HepG2 (cell line): ENCODE measurements at regions not wholly inside any gene's neighbourhood (a gene's known extent, or its start where the extent isn't known, plus 50 kb on each side); places are given as distances from the start of the nearest gene placed in this dataset.

ENCODE experiments used
- ATAC-seq: fragments of 200-7000 bp; cut with Tn5 transposase; 3 replicates; pipeline ENCODE4 v1.9.1; 2020; ENCODE audit warnings: mild to moderate bottlenecking, moderate library complexity
- BruUV-seq: library from RNA; stranded (reverse); fragments of 400-500 nt; replicated peaks from 2 replicates; lab custom pipeline; 2021; lab: Mats Ljungman, UMichigan
- CTCF ChIA-PET: fragments of 300-600 bp; formaldehyde crosslinking; extraction: SDS; loops from one replicate; lab custom pipeline; 2021; ENCODE audit warnings: low total read pairs, inconsistent platforms, low intra/inter-chr PET ratio; lab: Yijun Ruan, JAX
- POLR2A ChIA-PET: fragments of 350-600 bp; sonication (Branson Sonifier 250); formaldehyde crosslinking; loops from one replicate; lab custom pipeline; 2020; ENCODE audit warnings: antibody characterized with exemption, inconsistent platforms; lab: Yijun Ruan, JAX
- DNase-seq: peaks from one replicate; pipeline ENCODE4 v3.0.0-alpha.2; 2015; ENCODE audit warnings: low spot score
- FAIRE-seq: peaks from 3 replicates; lab custom pipeline; 2011; peaks lifted over from hg19 to GRCh38; lab: Jason Lieb, UNC
- H2AFZ ChIP-seq: one replicate; pipeline ENCODE4 v1.6.1; 2011; ENCODE audit warnings: low read length, inconsistent platforms
- H3K27ac ChIP-seq: fragments of 300-600 bp; 3 replicates; pipeline ENCODE4 v1.8.0; 2011; ENCODE audit warnings: mixed run types, mild to moderate bottlenecking, mixed read lengths, low read length, inconsistent platforms; ENCODE audit not compliant: insufficient read depth; ENCODE audit errors: extremely low read length
- H3K27me3 ChIP-seq, 2 experiments: fragments of 200-600 bp in 1 of 2; 2 replicates in 1 of 2; 3 replicates in 1 of 2; pipeline versions ENCODE4 v1.6.0 to v1.8.0; 2011; ENCODE audit warnings: low read length in 2 of 2, mild to moderate bottlenecking in 2 of 2, moderate library complexity in 2 of 2, inconsistent platforms in 1 of 2; ENCODE audit not compliant: insufficient read depth in 2 of 2, control insufficient read depth in 1 of 2
- H3K36me3 ChIP-seq, 2 experiments: fragments of 200-600 bp in 1 of 2; replicated peaks in 1 of 2; 2 replicates in 1 of 2; 3 replicates in 1 of 2; pipeline versions ENCODE4 v1.5.1 to v1.8.0; 2011; ENCODE audit warnings: low read length in 2 of 2, inconsistent platforms in 1 of 2; ENCODE audit not compliant: insufficient read depth in 2 of 2, control insufficient read depth in 1 of 2
- H3K4me1 ChIP-seq: 2 replicates; pipeline ENCODE4 v1.5.1; 2012; ENCODE audit warnings: low read length, inconsistent platforms; ENCODE audit not compliant: insufficient read depth
- H3K4me2 ChIP-seq: 2 replicates; pipeline ENCODE4 v1.6.0; 2011; ENCODE audit warnings: low read depth, low read length, inconsistent platforms
- H3K4me3 ChIP-seq, 3 experiments: fragments of 200-600 bp in 1 of 3; sonication (generic), shearing (Covaris generic) in 1 of 3; replicated peaks in 1 of 3; 2 replicates each; pipeline ENCODE4 v1.5.1; 2011 to 2016; ENCODE audit warnings: low read length in 3 of 3, inconsistent platforms in 2 of 3, low read depth in 2 of 3, mild to moderate bottlenecking in 2 of 3, control low read depth in 1 of 3, mixed read lengths in 1 of 3; ENCODE audit not compliant: insufficient read depth in 1 of 3
- H3K79me2 ChIP-seq: one replicate; pipeline ENCODE4 v1.6.1; 2011; ENCODE audit warnings: low read length, inconsistent platforms; ENCODE audit not compliant: insufficient read depth
- H3K9ac ChIP-seq: 2 replicates; pipeline ENCODE4 v1.6.0; 2011; ENCODE audit warnings: mild to moderate bottlenecking, low read depth, low read length, inconsistent platforms; ENCODE audit not compliant: insufficient read depth
- H3K9me3 ChIP-seq: 2 replicates; pipeline ENCODE4 v1.5.1; 2012; ENCODE audit warnings: mild to moderate bottlenecking, low read length
- H4K20me1 ChIP-seq: 2 replicates; pipeline ENCODE4 v1.6.0; 2011; ENCODE audit warnings: inconsistent platforms, mild to moderate bottlenecking, low read length, moderate library complexity; ENCODE audit not compliant: insufficient read depth
- AKAP8 ChIP-seq: sonication (generic); formaldehyde crosslinking; IDR thresholded peaks from 2 replicates; pipeline ENCODE4 v1.5.1; 2020; ENCODE audit warnings: mild to moderate bottlenecking, missing genetic modification reagents
- ARNT ChIP-seq: fragments of 450-650 bp; IDR thresholded peaks from 2 replicates; pipeline ENCODE4 v1.6.1; 2017
- BCL6 ChIP-seq: IDR thresholded peaks from 2 replicates; pipeline ENCODE4 v1.6.1; 2016; ENCODE audit warnings: missing genetic modification reagents, missing compliant biosample characterization
- ELF1 ChIP-seq: sonication (generic); formaldehyde crosslinking; IDR thresholded peaks from 2 replicates; pipeline ENCODE4 v1.4.0; 2020; ENCODE audit warnings: missing genetic modification reagents
- FOXO1 ChIP-seq: sonication (generic); formaldehyde crosslinking; IDR thresholded peaks from 2 replicates; pipeline ENCODE4 v1.4.0; 2020; ENCODE audit warnings: missing genetic modification reagents
- HDAC2 ChIP-seq: sonication (generic); formaldehyde crosslinking; IDR thresholded peaks from 2 replicates; pipeline ENCODE4 v1.4.0; 2020; ENCODE audit warnings: missing genetic modification reagents
- ISX ChIP-seq: sonication (generic); formaldehyde crosslinking; conservative IDR thresholded peaks from 2 replicates; pipeline ENCODE4 v1.5.0; 2020; ENCODE audit warnings: missing genetic modification reagents
- LCORL ChIP-seq, 2 experiments: fragments of 450-650 bp in 1 of 2; sonication (generic) in 1 of 2; formaldehyde crosslinking in 1 of 2; IDR thresholded peaks; 2 replicates each; pipeline versions ENCODE4 v1.5.0 to v1.6.1; 2017 to 2020; ENCODE audit warnings: antibody characterized with exemption in 1 of 2, missing genetic modification reagents in 1 of 2
- NCOA2 ChIP-seq: sonication (generic); formaldehyde crosslinking; IDR thresholded peaks from 2 replicates; pipeline ENCODE4 v1.8.0; 2022; ENCODE audit warnings: inconsistent platforms
- NR2F6 ChIP-seq, 2 experiments: IDR thresholded peaks; 2 replicates each; pipeline ENCODE4 v1.6.1; 2016; ENCODE audit warnings: antibody characterized with exemption in 1 of 2, mild to moderate bottlenecking in 1 of 2
- PHF20 ChIP-seq: sonication (generic); formaldehyde crosslinking; IDR thresholded peaks from 2 replicates; pipeline ENCODE4 v1.5.0; 2020; ENCODE audit warnings: mild to moderate bottlenecking, missing genetic modification reagents
- SAP130 ChIP-seq: IDR thresholded peaks from 2 replicates; pipeline ENCODE4 v1.6.1; 2016; ENCODE audit warnings: low read depth
- SOX5 ChIP-seq: IDR thresholded peaks from 2 replicates; pipeline ENCODE4 v1.6.1; 2016; ENCODE audit warnings: borderline replicate concordance
- SOX6 ChIP-seq, 2 experiments: fragments of 450-650 bp in 1 of 2; sonication (generic) in 1 of 2; formaldehyde crosslinking in 1 of 2; IDR thresholded peaks; 2 replicates each; pipeline versions ENCODE4 v1.4.0 to v1.6.1; 2017 to 2020; ENCODE audit warnings: antibody characterized with exemption in 1 of 2, mild to moderate bottlenecking in 1 of 2, missing genetic modification reagents in 1 of 2
- TAF1 ChIP-seq: sonication (generic); formaldehyde crosslinking; IDR thresholded peaks from 2 replicates; pipeline ENCODE4 v1.4.0; 2020; ENCODE audit warnings: missing genetic modification reagents
- TEAD3 ChIP-seq: optimal IDR thresholded peaks from 2 replicates; pipeline ENCODE3; 2016; ENCODE audit warnings: borderline replicate concordance
- XRCC5 ChIP-seq: fragments of 200-400 bp; formaldehyde crosslinking; optimal IDR thresholded peaks from 2 replicates; pipeline ENCODE3; 2017; ENCODE audit warnings: mild to moderate bottlenecking, low read length
- ZNF292 ChIP-seq: sonication (generic); formaldehyde crosslinking; IDR thresholded peaks from 2 replicates; pipeline ENCODE4 v1.8.1; 2022; ENCODE audit warnings: mild to moderate bottlenecking, low read depth, missing genetic modification reagents, borderline replicate concordance
- ZNF451 ChIP-seq: sonication (generic); formaldehyde crosslinking; IDR thresholded peaks from 2 replicates; pipeline ENCODE4 v1.5.0; 2020; ENCODE audit warnings: mild to moderate bottlenecking, missing genetic modification reagents
- ZNF598 ChIP-seq: sonication (generic); formaldehyde crosslinking; IDR thresholded peaks from 2 replicates; pipeline ENCODE4 v1.5.1; 2020; ENCODE audit warnings: mild to moderate bottlenecking, missing genetic modification reagents, borderline replicate concordance
- ZNF709 ChIP-seq: sonication (generic); formaldehyde crosslinking; IDR thresholded peaks from 2 replicates; pipeline ENCODE4 v1.5.0; 2020; ENCODE audit warnings: mild to moderate bottlenecking, missing genetic modification reagents
- WGBS: methylation state at CpG from one replicate; pipeline ENCODE4 v1.1.6; 2017; ENCODE audit warnings: low lambda C conversion rate; 5-methylcytosine and 5-hydroxymethylcytosine counted together
- in situ Hi-C: cut with HindIII; loops from 2 replicates; pipeline ENCODE4 v1.10.0; 2017; ENCODE audit warnings: low pct_unique_long_range_greater_than_20kb; ENCODE audit not compliant: extremely low pct_ligation_motif_present
- intact Hi-C: fragments of 100-400 bp; cut with micrococcal nuclease; formaldehyde crosslinking; loops from one replicate; pipeline ENCODE4 v1.10.0; 2022; ENCODE audit not compliant: unreplicated experiment
- TF ChIP-seq, protein P1 (sequence below): sonication (generic); formaldehyde crosslinking; IDR thresholded peaks from 2 replicates; pipeline ENCODE4 v1.4.0; 2020; ENCODE audit warnings: missing genetic modification reagents
- TF ChIP-seq, protein P2 (sequence below): sonication (generic); formaldehyde crosslinking; IDR thresholded peaks from 2 replicates; pipeline ENCODE4 v1.5.0; 2020; ENCODE audit warnings: mild to moderate bottlenecking, missing genetic modification reagents, moderate library complexity

DNA sequence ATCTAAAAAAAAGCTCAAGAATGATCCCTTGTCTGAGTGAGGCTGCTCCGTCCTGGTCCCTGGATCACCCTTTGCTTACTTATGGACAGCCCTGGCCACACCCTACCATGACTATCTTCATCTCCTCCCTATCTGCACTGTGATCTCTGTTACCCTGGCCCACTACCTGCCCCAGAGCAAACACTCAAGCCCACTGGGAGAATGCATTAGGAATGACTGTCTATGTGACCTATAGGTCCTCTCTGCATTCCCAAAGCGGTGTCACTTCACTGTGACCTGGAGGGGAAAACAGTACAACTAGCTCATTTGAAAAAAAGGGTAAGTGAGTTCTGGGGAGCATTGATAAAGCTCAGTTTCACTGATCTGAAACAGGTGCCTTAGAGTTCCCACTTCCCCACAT, 86.4 kb upstream of the FOXP4 start:
- ATAC-seq: no peak
- Histone ChIP-seq H4K20me1 (no peaks in the 10 kb centered on the region), H3K9me3 (no peaks in the 10 kb centered on the region), H3K4me1 (peaks cover 93% of the 10 kb centered on the region), H3K9ac (no peak overlapping the region), H3K27me3 (peaks cover under 1 to 13% of the 10 kb centered on the region in 2 experiments; a peak in 4 of 5 replicates), H2AFZ (no peak overlapping the region), H3K27ac (no peak overlapping the region), H3K79me2 (no peaks in the 10 kb centered on the region), H3K4me3 (no peak overlapping the region), H3K36me3 (no peaks in the 10 kb centered on the region), H3K4me2 (peak overlapping the region; percentile 9; the same call in 1 of the 2 replicates)
- ChIA-PET CTCF (no interaction called here), POLR2A (interaction anchor here (1.4 kb wide), 1 partner anchor 79 kb away, joined by 3 read pairs; no protein-coding TSS in a partner anchor)
- peak; percentile 49 for DNase-seq
- FAIRE-seq: no peak
- intact Hi-C loops (no loop called here), in situ Hi-C loops (loop anchor here (5.0 kb wide), 2 partner anchors 133 to 223 kb away; no protein-coding TSS in a partner anchor)
- 0% methylated on average over 2 of the region's 2 CpGs for WGBS
- no TSS peak for BruUV-seq
- TF ChIP-seq PHF20 (CRISPR knock-in tag): no peak
- TF ChIP-seq SAP130: peak; percentile 19; the same call in 1 of the 2 replicates
- TF ChIP-seq ZNF451 (CRISPR knock-in tag): 0 out of 2 replicates have a peak, but pooled peaks have one; percentile 4
- TF ChIP-seq XRCC5: peak; percentile 30
- 0 out of 2 replicates have a peak, but pooled peaks have one; percentile 10 for TF ChIP-seq FOXO1
- TF ChIP-seq BCL6 (CRISPR knock-in tag): no peak; the same call in 1 of the 2 replicates
- TF ChIP-seq NR2F6 (IDR thresholded peaks at IDR 0.05): no peak
- 0 out of 2 replicates have a peak, but pooled peaks have one; percentile 18 for TF ChIP-seq NR2F6 (CRISPR knock-in tag; IDR thresholded peaks at IDR 0.05)
- TF ChIP-seq HDAC2 (CRISPR knock-in tag): peak; percentile 40; the same call in 1 of the 2 replicates
- no peak for TF ChIP-seq ISX (CRISPR knock-in tag)
- TF ChIP-seq NCOA2 (CRISPR knock-in tag): no peak
- TF ChIP-seq AKAP8 (CRISPR knock-in tag): no peak
- no peak for TF ChIP-seq ARNT
- no peak for TF ChIP-seq TAF1 (CRISPR knock-in tag)
- TF ChIP-seq, protein P1, sequence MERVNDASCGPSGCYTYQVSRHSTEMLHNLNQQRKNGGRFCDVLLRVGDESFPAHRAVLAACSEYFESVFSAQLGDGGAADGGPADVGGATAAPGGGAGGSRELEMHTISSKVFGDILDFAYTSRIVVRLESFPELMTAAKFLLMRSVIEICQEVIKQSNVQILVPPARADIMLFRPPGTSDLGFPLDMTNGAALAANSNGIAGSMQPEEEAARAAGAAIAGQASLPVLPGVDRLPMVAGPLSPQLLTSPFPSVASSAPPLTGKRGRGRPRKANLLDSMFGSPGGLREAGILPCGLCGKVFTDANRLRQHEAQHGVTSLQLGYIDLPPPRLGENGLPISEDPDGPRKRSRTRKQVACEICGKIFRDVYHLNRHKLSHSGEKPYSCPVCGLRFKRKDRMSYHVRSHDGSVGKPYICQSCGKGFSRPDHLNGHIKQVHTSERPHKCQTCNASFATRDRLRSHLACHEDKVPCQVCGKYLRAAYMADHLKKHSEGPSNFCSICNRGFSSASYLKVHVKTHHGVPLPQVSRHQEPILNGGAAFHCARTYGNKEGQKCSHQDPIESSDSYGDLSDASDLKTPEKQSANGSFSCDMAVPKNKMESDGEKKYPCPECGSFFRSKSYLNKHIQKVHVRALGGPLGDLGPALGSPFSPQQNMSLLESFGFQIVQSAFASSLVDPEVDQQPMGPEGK (CRISPR knock-in tag): 0 out of 2 replicates have a peak, but pooled peaks have one; percentile 23
- TF ChIP-seq, protein P2, sequence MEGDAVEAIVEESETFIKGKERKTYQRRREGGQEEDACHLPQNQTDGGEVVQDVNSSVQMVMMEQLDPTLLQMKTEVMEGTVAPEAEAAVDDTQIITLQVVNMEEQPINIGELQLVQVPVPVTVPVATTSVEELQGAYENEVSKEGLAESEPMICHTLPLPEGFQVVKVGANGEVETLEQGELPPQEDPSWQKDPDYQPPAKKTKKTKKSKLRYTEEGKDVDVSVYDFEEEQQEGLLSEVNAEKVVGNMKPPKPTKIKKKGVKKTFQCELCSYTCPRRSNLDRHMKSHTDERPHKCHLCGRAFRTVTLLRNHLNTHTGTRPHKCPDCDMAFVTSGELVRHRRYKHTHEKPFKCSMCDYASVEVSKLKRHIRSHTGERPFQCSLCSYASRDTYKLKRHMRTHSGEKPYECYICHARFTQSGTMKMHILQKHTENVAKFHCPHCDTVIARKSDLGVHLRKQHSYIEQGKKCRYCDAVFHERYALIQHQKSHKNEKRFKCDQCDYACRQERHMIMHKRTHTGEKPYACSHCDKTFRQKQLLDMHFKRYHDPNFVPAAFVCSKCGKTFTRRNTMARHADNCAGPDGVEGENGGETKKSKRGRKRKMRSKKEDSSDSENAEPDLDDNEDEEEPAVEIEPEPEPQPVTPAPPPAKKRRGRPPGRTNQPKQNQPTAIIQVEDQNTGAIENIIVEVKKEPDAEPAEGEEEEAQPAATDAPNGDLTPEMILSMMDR (CRISPR knock-in tag): 0 out of 2 replicates have a peak, but pooled peaks have one; percentile 2
- TF ChIP-seq SOX6 (IDR thresholded peaks at IDR 0.05): no peak
- TF ChIP-seq SOX6 (CRISPR knock-in tag; IDR thresholded peaks at IDR 0.05): 0 out of 2 replicates have a peak, but pooled peaks have one; percentile 25
- 0 out of 2 replicates have a peak, but pooled peaks have one; percentile 54 for TF ChIP-seq ZNF709
- TF ChIP-seq LCORL (IDR thresholded peaks at IDR 0.05): no peak
- TF ChIP-seq LCORL (CRISPR knock-in tag; IDR thresholded peaks at IDR 0.05): peak; percentile 52; the same call in 1 of the 2 replicates
- TF ChIP-seq ZNF598 (CRISPR knock-in tag): no peak
- 0 out of 2 replicates have a peak, but pooled peaks have one; percentile 14 for TF ChIP-seq ZNF292
- no peak for TF ChIP-seq ELF1 (CRISPR knock-in tag)
- TF ChIP-seq SOX5 (CRISPR knock-in tag): no peak
- peak; percentile 39 for TF ChIP-seq TEAD3 (CRISPR knock-in tag)
